Keratinocyte (primary cell): ENCODE measurements at regions not wholly inside any gene's neighbourhood (a gene's known extent, or its start where the extent isn't known, plus 50 kb on each side); places are given as distances from the start of the nearest gene placed in this dataset.

Experiments
- CTCF ChIP-seq, 3 experiments: IDR thresholded peaks in 1 of 3; conservative IDR thresholded peaks in 1 of 3; optimal IDR thresholded peaks in 1 of 3; 2 replicates in 2 of 3; 3 replicates in 1 of 3; pipeline versions ENCODE3 to v1.5.1; 2011; ENCODE audit warnings: low read length in 3 of 3, mild to moderate bottlenecking in 3 of 3, moderate library complexity in 2 of 3, control low read depth in 1 of 3, inconsistent platforms in 1 of 3; ENCODE audit not compliant: insufficient read depth in 2 of 3; ENCODE audit errors: extremely low read depth in 1 of 3
- EZH2 ChIP-seq: IDR thresholded peaks from one replicate; pipeline ENCODE4 v1.6.1; 2012; ENCODE audit warnings: inconsistent platforms, mild to moderate bottlenecking, low read length, moderate library complexity

GRCh38 chr12:88354691-88355090 is 212.6 kb downstream of the TMTC3 start:
- TF ChIP-seq CTCF (optimal IDR thresholded peaks at IDR 0.05 in 1 of 3, IDR thresholded peaks at IDR 0.05 in 1 of 3, conservative IDR thresholded peaks at IDR 0.05 in 1 of 3; ENCODE audit: extremely low read depth in 1 of 3, insufficient read depth in 2 of 3, low read length in 3 of 3) (no peak), EZH2 (no peak)
